Fibroblast of skin of right quadriceps (primary cell): ENCODE measurements at regions not wholly inside any gene's neighbourhood (a gene's known extent, or its start where the extent isn't known, plus 50 kb on each side); places are given as distances from the start of the nearest gene placed in this dataset.
A peak's percentile ranks its signal among the peaks of the same experiment; 100 is the strongest.

Source experiments
- DNase-seq: peaks from one replicate; pipeline ENCODE4 v3.0.0-alpha.2; 2013

- DNase-seq, result no peak
These were observed 309.4 kb downstream of the BTG1 start for GRCh38 chr12:91836264-91836663.

- no peak for DNase-seq
These were observed 310.0 kb downstream of the BTG1 start for GRCh38 chr12:91835693-91836092.

- DNase-seq, result no peak
These were observed 311.8 kb downstream of the BTG1 start for GRCh38 chr12:91833780-91834359.

- no peak for DNase-seq
These were observed 319.6 kb downstream of the BTG1 start for GRCh38 chr12:91825999-91826398.

GRCh38 chr12:91824991-91825390 lies 320.7 kb downstream of the BTG1 start:
- no peak for DNase-seq

- peak; percentile 19 for DNase-seq
These were observed 326.6 kb downstream of the BTG1 start for GRCh38 chr12:91819132-91819447.

GRCh38 chr12:91818227-91819131 lies 327.2 kb downstream of the BTG1 start:
- no peak for DNase-seq

GRCh38 chr12:91817517-91817916 lies 328.1 kb downstream of the BTG1 start:
- no peak for DNase-seq

GRCh38 chr12:91813701-91814100 lies 331.9 kb downstream of the BTG1 start:
- DNase-seq, result peak; percentile 56

- DNase-seq, result peak; percentile 67
These were observed 334.0 kb downstream of the BTG1 start for GRCh38 chr12:91811481-91812287.

- no peak for DNase-seq
These were observed 334.9 kb downstream of the BTG1 start for GRCh38 chr12:91810531-91811451.

GRCh38 chr12:91810077-91810476 lies 335.6 kb downstream of the BTG1 start:
- no peak for DNase-seq

- no peak for DNase-seq
These were observed 340.6 kb downstream of the BTG1 start for GRCh38 chr12:91805031-91805430.

GRCh38 chr12:91804533-91804932 lies 341.1 kb downstream of the BTG1 start:
- DNase-seq, result no peak

- DNase-seq, result no peak
These were observed 344.6 kb downstream of the BTG1 start for GRCh38 chr12:91801048-91801447.

GRCh38 chr12:91793676-91794075 lies 352.0 kb downstream of the BTG1 start:
- no peak for DNase-seq

GRCh38 chr12:91792597-91792996 lies 353.0 kb downstream of the BTG1 start:
- no peak for DNase-seq

GRCh38 chr12:91786499-91787272 lies 359.0 kb downstream of the BTG1 start:
- DNase-seq, result no peak

- DNase-seq, result no peak
These were observed 359.8 kb downstream of the BTG1 start for GRCh38 chr12:91785655-91786498.

- peak; percentile 44 for DNase-seq
These were observed 364.5 kb downstream of the BTG1 start for GRCh38 chr12:91781114-91781513.

- DNase-seq, result peak; percentile 84
These were observed 366.7 kb downstream of the BTG1 start for GRCh38 chr12:91778938-91779400.
